Astrocyte of the spinal cord (primary cell): ENCODE measurements at regions not wholly inside any gene's neighbourhood (a gene's known extent, or its start where the extent isn't known, plus 50 kb on each side); places are given as distances from the start of the nearest gene placed in this dataset.

ENCODE experiments used
- DNase-seq: peaks from one replicate; pipeline ENCODE4 v3.0.0; 2011; ENCODE audit warnings: low read depth, low spot score
- H3K4me3 ChIP-seq: 2 replicates; pipeline ENCODE4 v1.5.1; 2011; ENCODE audit warnings: low read depth, mild to moderate bottlenecking, low read length, moderate library complexity
- in situ Hi-C: cut with HindIII; loops from 2 replicates; pipeline ENCODE4 v1.10.0; 2017; ENCODE audit warnings: low sequenced_read_pairs
- TF ChIP-seq, protein P1 (sequence below): IDR thresholded peaks from 2 replicates; pipeline ENCODE4 v1.5.1; 2012; ENCODE audit warnings: low read depth, mild to moderate bottlenecking, low read length, inconsistent platforms

- TF ChIP-seq, protein P1, sequence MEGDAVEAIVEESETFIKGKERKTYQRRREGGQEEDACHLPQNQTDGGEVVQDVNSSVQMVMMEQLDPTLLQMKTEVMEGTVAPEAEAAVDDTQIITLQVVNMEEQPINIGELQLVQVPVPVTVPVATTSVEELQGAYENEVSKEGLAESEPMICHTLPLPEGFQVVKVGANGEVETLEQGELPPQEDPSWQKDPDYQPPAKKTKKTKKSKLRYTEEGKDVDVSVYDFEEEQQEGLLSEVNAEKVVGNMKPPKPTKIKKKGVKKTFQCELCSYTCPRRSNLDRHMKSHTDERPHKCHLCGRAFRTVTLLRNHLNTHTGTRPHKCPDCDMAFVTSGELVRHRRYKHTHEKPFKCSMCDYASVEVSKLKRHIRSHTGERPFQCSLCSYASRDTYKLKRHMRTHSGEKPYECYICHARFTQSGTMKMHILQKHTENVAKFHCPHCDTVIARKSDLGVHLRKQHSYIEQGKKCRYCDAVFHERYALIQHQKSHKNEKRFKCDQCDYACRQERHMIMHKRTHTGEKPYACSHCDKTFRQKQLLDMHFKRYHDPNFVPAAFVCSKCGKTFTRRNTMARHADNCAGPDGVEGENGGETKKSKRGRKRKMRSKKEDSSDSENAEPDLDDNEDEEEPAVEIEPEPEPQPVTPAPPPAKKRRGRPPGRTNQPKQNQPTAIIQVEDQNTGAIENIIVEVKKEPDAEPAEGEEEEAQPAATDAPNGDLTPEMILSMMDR: no peak
- no peak for DNase-seq
- in situ Hi-C loops: no loop called here
- H3K4me3 ChIP-seq: no peak overlapping the region
These were observed 112.5 kb upstream of the KL start for GRCh38 chr13:32903720-32904119.

GRCh38 chr13:32904266-32904665, 112.0 kb upstream of the KL start:
- in situ Hi-C loops: no loop called here
- TF ChIP-seq, protein P1: no peak

DNA sequence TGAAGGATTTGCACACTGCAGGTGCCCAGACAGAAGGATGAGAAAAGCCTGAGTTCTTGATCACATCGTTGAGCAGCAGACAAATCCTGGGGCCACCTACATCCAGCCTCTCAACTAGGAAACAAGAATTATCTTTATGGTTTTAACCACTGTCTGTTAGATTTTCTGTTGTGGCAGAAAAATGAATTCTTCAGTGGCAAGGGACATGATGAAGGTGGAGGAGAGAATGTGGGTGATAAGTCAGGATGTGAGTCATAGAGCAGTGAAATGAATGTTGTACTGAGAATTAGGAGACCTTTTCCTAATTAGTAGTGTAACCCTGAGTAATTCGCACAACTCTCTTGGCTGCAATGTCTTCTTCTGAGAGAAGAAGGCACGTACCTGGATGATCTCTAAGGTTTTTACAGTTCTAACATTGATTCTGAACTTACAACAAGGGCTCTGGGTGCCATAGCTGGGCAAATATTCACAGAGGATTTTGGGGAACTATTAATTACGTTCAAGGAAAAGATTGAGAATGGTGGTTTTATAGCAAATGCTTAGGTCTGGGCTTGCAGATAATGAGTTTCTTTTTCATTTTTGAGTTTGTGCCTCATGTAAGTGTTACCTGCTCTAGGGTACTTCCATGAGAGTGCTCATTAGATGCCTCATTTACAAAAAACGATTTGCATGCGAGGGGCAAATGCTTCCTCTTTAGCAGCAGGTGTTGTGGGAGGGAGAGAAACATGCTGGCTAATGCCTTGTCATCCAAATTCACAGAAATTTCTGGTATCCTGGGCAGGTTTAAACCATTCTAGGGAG, 111.0 kb upstream of the KL start:
- no peak overlapping the region for H3K4me3 ChIP-seq
- TF ChIP-seq, protein P1: no peak
- in situ Hi-C loops: no loop called here
- DNase-seq: no peak

More at GRCh38 chr13:32904266-32904665, 112.0 kb upstream of the KL start:
- H3K4me3 ChIP-seq: no peak overlapping the region
- no peak for DNase-seq

GRCh38 chr13:32905864-32906180, 110.4 kb upstream of the KL start:
- peak; percentile 23 for DNase-seq
- TF ChIP-seq, protein P1: no peak
- in situ Hi-C loops: no loop called here
- H3K4me3 ChIP-seq: no peak overlapping the region

DNA sequence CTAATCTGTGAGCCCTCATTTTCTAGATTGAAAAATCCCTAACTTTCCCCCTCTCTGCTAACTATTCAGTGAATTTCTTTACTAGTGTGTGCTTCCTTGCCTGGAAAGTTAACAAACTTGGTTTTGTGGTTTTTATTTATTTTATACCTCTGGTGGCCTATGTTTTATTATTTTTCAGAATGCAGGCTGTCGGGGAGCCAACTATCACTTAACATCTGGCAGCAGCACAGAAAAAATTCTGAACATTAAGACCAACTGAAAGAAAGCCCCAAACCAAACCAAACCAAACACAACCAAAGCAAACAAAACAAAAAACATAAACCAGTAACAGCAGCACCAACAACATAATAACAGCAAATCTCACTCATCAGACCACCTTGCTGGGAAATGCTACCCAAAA, 109.0 kb upstream of the KL start:
- TF ChIP-seq, protein P1: no peak
- in situ Hi-C loops: no loop called here

DNA sequence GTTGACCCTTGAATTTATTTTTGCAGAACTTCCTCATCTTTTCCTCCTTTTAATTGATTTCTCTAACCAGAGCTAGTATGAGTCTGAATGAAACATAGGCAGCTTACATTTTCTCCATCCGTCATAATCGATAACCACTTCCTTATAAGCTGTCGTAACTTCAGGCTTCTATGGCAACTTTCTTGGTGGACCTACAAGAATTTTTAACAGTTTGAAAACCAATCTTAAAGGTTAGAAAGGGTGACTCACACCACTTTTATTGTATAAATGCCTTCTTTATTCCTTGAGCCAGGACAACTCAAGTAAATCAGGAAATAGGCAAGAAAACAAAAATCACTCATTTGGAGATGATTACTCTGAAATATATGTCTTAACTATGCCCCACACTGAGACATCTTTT, 105.7 kb upstream of the KL start:
- DNase-seq: no peak
- in situ Hi-C loops: no loop called here
- TF ChIP-seq, protein P1: no peak
- H3K4me3 ChIP-seq: no peak overlapping the region

More for the DNA sequence above, 109.0 kb upstream of the KL start:
- H3K4me3 ChIP-seq: no peak overlapping the region
- DNase-seq: no peak
